ENCODE measurements at regions not wholly inside any gene's neighbourhood (a gene's known extent, or its start where the extent isn't known, plus 50 kb on each side); places are given as distances from the start of the nearest gene placed in this dataset.

- TF ChIP-seq CTCF (IDR thresholded peaks at IDR 0.05) (no peak), POLR2A (IDR thresholded peaks at IDR 0.05) (no peak), POLR2AphosphoS5 (IDR thresholded peaks at IDR 0.05) (no peak)
Observed at GRCh38 chr4:91957963-91958362, 345.8 kb upstream of the GRID2 start.
